ENCODE measurements at regions not wholly inside any gene's neighbourhood (a gene's known extent, or its start where the extent isn't known, plus 50 kb on each side); places are given as distances from the start of the nearest gene placed in this dataset.

DNA sequence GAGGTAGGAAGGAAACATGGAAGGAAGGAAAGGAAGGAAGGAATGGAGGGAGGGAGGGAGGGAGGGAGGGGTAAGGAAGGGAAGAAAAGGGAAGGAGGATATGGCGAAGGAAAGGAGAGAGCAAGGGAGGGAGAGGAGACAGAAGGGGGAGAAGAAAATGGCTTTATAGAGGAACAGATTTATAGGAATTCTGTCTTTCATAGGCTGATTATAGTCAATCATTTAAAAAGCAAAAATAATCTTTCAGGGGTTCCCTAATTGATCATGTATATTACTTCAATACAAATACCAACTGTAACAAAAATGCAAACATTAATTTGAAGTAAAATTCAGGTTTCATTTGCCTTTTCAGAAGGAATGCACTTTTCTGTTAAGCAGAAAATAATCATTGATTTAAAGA, 519.1 kb downstream of the MDFIC start (continued):
- TF ChIP-seq CTBP2 (IDR thresholded peaks at IDR 0.05; ENCODE audit: borderline replicate concordance, insufficient read depth, insufficient read length, low read length) = no peak
- no peak for TF ChIP-seq CHD1 (IDR thresholded peaks at IDR 0.05; ENCODE audit: low read depth, low read length)
- TF ChIP-seq FOSL1 (IDR thresholded peaks at IDR 0.05; ENCODE audit: insufficient read depth, low read depth, low read length) = no peak
- no peak for TF ChIP-seq SP2 (IDR thresholded peaks at IDR 0.05; ENCODE audit: low read length)
- TF ChIP-seq CHD7 (IDR thresholded peaks at IDR 0.05; ENCODE audit: insufficient replicate concordance, low read length) = no peak
